OCI-LY1 (cell line): ENCODE measurements at regions not wholly inside any gene's neighbourhood (a gene's known extent, or its start where the extent isn't known, plus 50 kb on each side); places are given as distances from the start of the nearest gene placed in this dataset.

Experiments used
- H2AFZ ChIP-seq: fragments of 200-600 bp; sonication (generic), shearing (Covaris generic); 2 replicates; pipeline ENCODE4 v1.6.0; 2014; ENCODE audit warnings: antibody characterized with exemption, mild to moderate bottlenecking, low read length
- H3F3A ChIP-seq: fragments of 200-600 bp; sonication (generic), shearing (Covaris generic); 2 replicates; pipeline ENCODE4 v1.6.0; 2014; ENCODE audit warnings: mild to moderate bottlenecking, antibody characterized with exemption, low read length, moderate library complexity; ENCODE audit not compliant: insufficient read depth
- H3K27ac ChIP-seq: fragments of 200-600 bp; sonication (generic); 2 replicates; pipeline ENCODE4 v1.5.1; 2014; ENCODE audit warnings: low read length, mixed run types, mild to moderate bottlenecking, low read depth; ENCODE audit not compliant: poor library complexity, severe bottlenecking
- H3K27me3 ChIP-seq: fragments of 200-600 bp; sonication (generic); 2 replicates; pipeline ENCODE4 v1.6.0; 2014; ENCODE audit warnings: antibody characterized with exemption, mild to moderate bottlenecking, low read length, moderate library complexity; ENCODE audit not compliant: insufficient read depth
- H3K36me3 ChIP-seq: fragments of 200-600 bp; sonication (generic); 2 replicates; pipeline ENCODE4 v1.6.1; 2014; ENCODE audit warnings: mild to moderate bottlenecking, antibody characterized with exemption, low read length, moderate library complexity, mixed read lengths; ENCODE audit not compliant: insufficient read depth
- H3K4me1 ChIP-seq: fragments of 200-600 bp; sonication (generic); 2 replicates; pipeline ENCODE4 v1.5.1; 2014; ENCODE audit warnings: mild to moderate bottlenecking, low read length, moderate library complexity; ENCODE audit not compliant: insufficient read depth, severe bottlenecking
- H3K4me2 ChIP-seq: fragments of 200-600 bp; sonication (generic), shearing (Covaris generic); 2 replicates; pipeline ENCODE4 v1.6.1; 2014; ENCODE audit warnings: low read length
- H3K4me3 ChIP-seq: fragments of 200-600 bp; sonication (generic); 2 replicates; pipeline ENCODE4 v1.5.1; 2014; ENCODE audit warnings: low read length, low read depth, mild to moderate bottlenecking, mixed read lengths; ENCODE audit not compliant: poor library complexity, severe bottlenecking
- H3K79me2 ChIP-seq: fragments of 200-600 bp; shearing (Covaris generic); 2 replicates; pipeline ENCODE4 v1.6.1; 2016; ENCODE audit warnings: mixed run types, low read length, mixed read lengths; ENCODE audit not compliant: insufficient read depth
- H3K9ac ChIP-seq: fragments of 200-600 bp; sonication (generic), shearing (Covaris generic); 2 replicates; pipeline ENCODE4 v1.6.1; 2014; ENCODE audit warnings: mild to moderate bottlenecking, low read length, mixed read lengths
- H3K9me2 ChIP-seq: fragments of 200-600 bp; sonication (generic), shearing (Covaris generic); 2 replicates; pipeline ENCODE4 v1.6.1; 2014; ENCODE audit warnings: low read depth, mild to moderate bottlenecking, low read length, mixed read lengths
- H3K9me3 ChIP-seq: fragments of 200-600 bp; shearing (Covaris generic); 2 replicates; pipeline ENCODE4 v1.6.1; 2014; ENCODE audit warnings: low read length, mixed read lengths
- H4K20me1 ChIP-seq: fragments of 200-600 bp; sonication (generic), shearing (Covaris generic); 2 replicates; pipeline ENCODE4 v1.6.0; 2016; ENCODE audit warnings: mild to moderate bottlenecking, low read length; ENCODE audit not compliant: insufficient read depth
- CTCF ChIP-seq: fragments of 200-600 bp; sonication (generic), shearing (Covaris generic); IDR thresholded peaks from 2 replicates; pipeline ENCODE4 v1.5.1; 2017; ENCODE audit warnings: mild to moderate bottlenecking, antibody characterized with exemption, low read length, moderate library complexity, mixed read lengths
- EZH2 ChIP-seq: fragments of 200-600 bp; sonication (generic), shearing (Covaris generic); IDR thresholded peaks from 2 replicates; pipeline ENCODE4 v1.8.0; 2017; ENCODE audit warnings: borderline replicate concordance, mixed run types, mild to moderate bottlenecking, antibody characterized with exemption, low read length, moderate library complexity, mixed read lengths

GRCh38 chr4:27407616-27408015 is 547.0 kb downstream of the STIM2 start:
- no peak overlapping the region for H2AFZ ChIP-seq
- H3F3A ChIP-seq = no peaks in the 10 kb centered on the region
- H3K36me3 ChIP-seq = no peaks in the 10 kb centered on the region
- no peaks in the 10 kb centered on the region for H4K20me1 ChIP-seq
- H3K27ac ChIP-seq = no peak overlapping the region
- TF ChIP-seq EZH2 = no peak
- no peak for TF ChIP-seq CTCF
- no peaks in the 10 kb centered on the region for H3K9me2 ChIP-seq
- H3K27me3 ChIP-seq = no peaks in the 10 kb centered on the region
- H3K9me3 ChIP-seq = no peaks in the 10 kb centered on the region
- H3K79me2 ChIP-seq = no peaks in the 10 kb centered on the region
- no peak overlapping the region for H3K9ac ChIP-seq
- no peaks in the 10 kb centered on the region for H3K4me1 ChIP-seq
- H3K4me2 ChIP-seq = no peak overlapping the region
- H3K4me3 ChIP-seq = no peak overlapping the region

- no peak for TF ChIP-seq CTCF
- no peak for TF ChIP-seq EZH2
- Histone ChIP-seq H3F3A (no peaks in the 10 kb centered on the region), H3K27me3 (no peaks in the 10 kb centered on the region), H3K79me2 (no peaks in the 10 kb centered on the region), H4K20me1 (no peaks in the 10 kb centered on the region), H3K4me2 (no peak overlapping the region), H3K4me1 (no peaks in the 10 kb centered on the region), H3K27ac (no peak overlapping the region), H3K9me2 (no peaks in the 10 kb centered on the region), H3K9me3 (no peaks in the 10 kb centered on the region), H3K4me3 (no peak overlapping the region), H2AFZ (no peak overlapping the region), H3K36me3 (no peaks in the 10 kb centered on the region), H3K9ac (no peak overlapping the region)
Observed at GRCh38 chr4:27412613-27413012, 552.0 kb downstream of the STIM2 start.

GRCh38 chr4:27414887-27415731 is 554.5 kb downstream of the STIM2 start:
- H3K27ac ChIP-seq = no peak overlapping the region

More at GRCh38 chr4:27414887-27415731, 554.5 kb downstream of the STIM2 start:
- H3K4me1 ChIP-seq = no peaks in the 10 kb centered on the region
- no peaks in the 10 kb centered on the region for H3K9me3 ChIP-seq
- H3K9ac ChIP-seq = no peak overlapping the region
- H4K20me1 ChIP-seq = no peaks in the 10 kb centered on the region
- H3K9me2 ChIP-seq = no peaks in the 10 kb centered on the region
- no peaks in the 10 kb centered on the region for H3K79me2 ChIP-seq
- H2AFZ ChIP-seq = no peak overlapping the region
- H3F3A ChIP-seq = no peaks in the 10 kb centered on the region
- H3K4me3 ChIP-seq = no peak overlapping the region
- no peak for TF ChIP-seq EZH2
- TF ChIP-seq CTCF = no peak
- no peaks in the 10 kb centered on the region for H3K27me3 ChIP-seq
- H3K4me2 ChIP-seq = no peak overlapping the region
- no peaks in the 10 kb centered on the region for H3K36me3 ChIP-seq
